Caco-2 (cell line): ENCODE measurements at regions not wholly inside any gene's neighbourhood (a gene's known extent, or its start where the extent isn't known, plus 50 kb on each side); places are given as distances from the start of the nearest gene placed in this dataset.

ENCODE experiments used
- BruUV-seq: library from RNA; stranded (reverse); fragments of 400-500 nt; replicated peaks from 2 replicates; lab custom pipeline; 2021; lab: Mats Ljungman, UMichigan
- CTCF ChIA-PET: fragments of 300-600 bp; sonication (Branson Sonifier 250); formaldehyde crosslinking; loops from one replicate; lab custom pipeline; 2022; ENCODE audit warnings: antibody characterized with exemption; lab: Charles Lee
- POLR2A ChIA-PET: fragments of 300-600 bp; sonication (Branson Sonifier 250); formaldehyde crosslinking; loops from one replicate; lab custom pipeline; 2022; ENCODE audit warnings: antibody characterized with exemption; lab: Charles Lee
- DNase-seq, 2 experiments: peaks; one replicate each; pipeline versions ENCODE4 v3.0.0 to v3.0.0-alpha.2; 2020 to 2022
- H3K27me3 ChIP-seq: replicated peaks from 2 replicates; pipeline ENCODE4 v1.6.0; 2011; ENCODE audit warnings: low read length; ENCODE audit not compliant: control insufficient read depth, insufficient read depth
- H3K36me3 ChIP-seq: 2 replicates; pipeline ENCODE4 v1.5.1; 2011; ENCODE audit warnings: low read length; ENCODE audit not compliant: control insufficient read depth, insufficient read depth
- H3K4me1 ChIP-seq: fragments of 250-450 bp; sonication (Bioruptor Pico); 2 replicates; pipeline ENCODE4 v1.5.1; 2020; ENCODE audit warnings: mild to moderate bottlenecking
- H3K4me3 ChIP-seq: 2 replicates; pipeline ENCODE4 v1.5.1; 2011; ENCODE audit warnings: low read depth, mild to moderate bottlenecking, control low read depth, low read length
- H3K9me3 ChIP-seq: fragments of 250-450 bp; sonication (Bioruptor Pico); 2 replicates; pipeline ENCODE4 v1.5.1; 2020; ENCODE audit warnings: mild to moderate bottlenecking, moderate library complexity
- H3K27ac Mint-ChIP-seq: one replicate; pipeline ENCODE4 v1.8.0; 2022; ENCODE audit warnings: mixed read lengths; ENCODE audit not compliant: unreplicated experiment
- H3K27me3 Mint-ChIP-seq: one replicate; pipeline ENCODE4 v1.8.0; 2022; ENCODE audit warnings: mixed read lengths; ENCODE audit not compliant: insufficient read depth, unreplicated experiment
- H3K36me3 Mint-ChIP-seq: one replicate; pipeline ENCODE4 v1.8.0; 2022; ENCODE audit warnings: mild to moderate bottlenecking, mixed read lengths; ENCODE audit not compliant: insufficient read depth, unreplicated experiment
- H3K4me1 Mint-ChIP-seq: one replicate; pipeline ENCODE4 v1.8.0; 2022; ENCODE audit warnings: low read depth, mixed read lengths; ENCODE audit not compliant: unreplicated experiment
- H3K4me3 Mint-ChIP-seq: one replicate; pipeline ENCODE4 v1.8.0; 2022; ENCODE audit warnings: mild to moderate bottlenecking, moderate library complexity, mixed read lengths; ENCODE audit not compliant: unreplicated experiment
- H3K9me3 Mint-ChIP-seq: one replicate; pipeline ENCODE4 v1.8.0; 2022; ENCODE audit warnings: mixed read lengths; ENCODE audit not compliant: unreplicated experiment
- intact Hi-C: fragments of 100-400 bp; cut with micrococcal nuclease; formaldehyde crosslinking; loops from one replicate; pipeline ENCODE4 v1.10.0; 2022; ENCODE audit not compliant: unreplicated experiment
- TF ChIP-seq, protein P1 (sequence below), 2 experiments: fragments of 200-600 bp in 1 of 2; IDR thresholded peaks; 1 replicate in 1 of 2; 2 replicates in 1 of 2; pipeline versions ENCODE4 v1.5.1 to v1.8.0; 2011 to 2022; ENCODE audit warnings: antibody characterized with exemption in 1 of 2, control low read depth in 1 of 2, inconsistent platforms in 1 of 2, low read depth in 1 of 2, low read length in 1 of 2, mild to moderate bottlenecking in 1 of 2, moderate library complexity in 1 of 2; ENCODE audit not compliant: insufficient read depth in 1 of 2, severe bottlenecking in 1 of 2, unreplicated experiment in 1 of 2

DNA sequence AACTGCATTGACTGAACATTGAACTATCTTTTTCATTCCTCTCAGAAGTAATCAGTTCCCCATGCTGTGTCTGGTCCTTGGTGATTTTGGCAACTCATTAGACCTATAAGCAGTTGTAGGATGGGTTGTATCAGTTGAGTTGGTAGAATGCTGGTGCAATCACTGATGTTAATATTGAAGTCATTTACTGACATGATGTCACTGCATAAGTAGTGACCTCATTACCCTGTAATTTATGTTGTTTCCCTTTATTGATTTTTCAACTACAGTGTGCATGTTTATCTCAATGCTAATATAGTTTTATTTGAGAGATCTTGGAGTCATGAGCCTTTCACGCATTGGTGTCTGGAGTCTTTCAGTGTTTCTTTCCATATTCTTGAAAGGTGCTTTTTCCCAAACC lies 275.0 kb downstream of the SPATA31D1 start:
- no TSS peak for BruUV-seq
- no peaks in the 10 kb centered on the region for H3K4me1 Mint-ChIP-seq
- no peaks in the 10 kb centered on the region for H3K4me1 ChIP-seq
- POLR2A ChIA-PET, result no interaction called here
- H3K4me3 Mint-ChIP-seq, result no peak overlapping the region
- H3K27me3 ChIP-seq, result no peaks in the 10 kb centered on the region
- no peaks in the 10 kb centered on the region for H3K36me3 Mint-ChIP-seq
- TF ChIP-seq, protein P1, sequence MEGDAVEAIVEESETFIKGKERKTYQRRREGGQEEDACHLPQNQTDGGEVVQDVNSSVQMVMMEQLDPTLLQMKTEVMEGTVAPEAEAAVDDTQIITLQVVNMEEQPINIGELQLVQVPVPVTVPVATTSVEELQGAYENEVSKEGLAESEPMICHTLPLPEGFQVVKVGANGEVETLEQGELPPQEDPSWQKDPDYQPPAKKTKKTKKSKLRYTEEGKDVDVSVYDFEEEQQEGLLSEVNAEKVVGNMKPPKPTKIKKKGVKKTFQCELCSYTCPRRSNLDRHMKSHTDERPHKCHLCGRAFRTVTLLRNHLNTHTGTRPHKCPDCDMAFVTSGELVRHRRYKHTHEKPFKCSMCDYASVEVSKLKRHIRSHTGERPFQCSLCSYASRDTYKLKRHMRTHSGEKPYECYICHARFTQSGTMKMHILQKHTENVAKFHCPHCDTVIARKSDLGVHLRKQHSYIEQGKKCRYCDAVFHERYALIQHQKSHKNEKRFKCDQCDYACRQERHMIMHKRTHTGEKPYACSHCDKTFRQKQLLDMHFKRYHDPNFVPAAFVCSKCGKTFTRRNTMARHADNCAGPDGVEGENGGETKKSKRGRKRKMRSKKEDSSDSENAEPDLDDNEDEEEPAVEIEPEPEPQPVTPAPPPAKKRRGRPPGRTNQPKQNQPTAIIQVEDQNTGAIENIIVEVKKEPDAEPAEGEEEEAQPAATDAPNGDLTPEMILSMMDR (IDR thresholded peaks at IDR 0.05; ENCODE audit: insufficient read depth in 1 of 2, low read depth in 1 of 2, low read length in 1 of 2, severe bottlenecking in 1 of 2, unreplicated experiment in 1 of 2), result no peak
- intact Hi-C loops, result no loop called here
- H3K9me3 Mint-ChIP-seq, result no peaks in the 10 kb centered on the region
- no peaks in the 10 kb centered on the region for H3K27me3 Mint-ChIP-seq
- CTCF ChIA-PET, result no interaction called here
- H3K9me3 ChIP-seq, result no peaks in the 10 kb centered on the region
- no peak overlapping the region for H3K27ac Mint-ChIP-seq
- DNase-seq, result no peak
- no peak overlapping the region for H3K4me3 ChIP-seq
- no peaks in the 10 kb centered on the region for H3K36me3 ChIP-seq

DNA sequence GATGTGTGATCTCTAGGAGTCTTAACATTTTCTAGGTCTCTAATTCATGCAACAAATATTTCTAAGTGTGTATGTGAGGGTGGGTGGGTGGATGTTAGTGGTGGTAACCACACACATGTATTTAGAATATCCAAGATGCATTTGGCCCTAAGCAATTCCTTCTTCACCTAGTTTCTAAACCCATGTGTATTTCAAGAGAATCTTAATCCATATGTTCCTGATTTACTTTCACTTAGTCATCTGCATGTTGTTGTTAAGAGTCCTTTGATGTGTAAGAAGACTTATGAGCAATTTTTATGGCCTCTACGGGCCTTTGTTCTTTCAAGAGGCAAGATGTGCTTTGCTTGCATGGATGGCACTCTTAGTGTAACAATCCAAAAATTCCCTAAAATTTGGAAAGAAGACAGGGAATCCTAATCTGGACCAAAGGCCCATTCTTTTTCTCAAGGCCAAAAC lies 282.6 kb downstream of the SPATA31D1 start:
- H3K9me3 Mint-ChIP-seq, result no peaks in the 10 kb centered on the region
- Histone ChIP-seq H3K9me3 (no peaks in the 10 kb centered on the region), H3K4me1 (no peaks in the 10 kb centered on the region), H3K4me3 (no peak overlapping the region), H3K36me3 (no peaks in the 10 kb centered on the region), H3K27me3 (no peaks in the 10 kb centered on the region)
- ChIA-PET POLR2A (no interaction called here), CTCF (no interaction called here)
- no TSS peak for BruUV-seq
- TF ChIP-seq, protein P1 (IDR thresholded peaks at IDR 0.05; ENCODE audit: insufficient read depth in 1 of 2, low read depth in 1 of 2, low read length in 1 of 2, severe bottlenecking in 1 of 2, unreplicated experiment in 1 of 2), result no peak
- no peaks in the 10 kb centered on the region for H3K4me1 Mint-ChIP-seq
- no peak for DNase-seq
- H3K4me3 Mint-ChIP-seq, result no peak overlapping the region
- H3K36me3 Mint-ChIP-seq, result no peaks in the 10 kb centered on the region
- H3K27me3 Mint-ChIP-seq, result no peaks in the 10 kb centered on the region
- no peak overlapping the region for H3K27ac Mint-ChIP-seq
- intact Hi-C loops, result no loop called here

DNA sequence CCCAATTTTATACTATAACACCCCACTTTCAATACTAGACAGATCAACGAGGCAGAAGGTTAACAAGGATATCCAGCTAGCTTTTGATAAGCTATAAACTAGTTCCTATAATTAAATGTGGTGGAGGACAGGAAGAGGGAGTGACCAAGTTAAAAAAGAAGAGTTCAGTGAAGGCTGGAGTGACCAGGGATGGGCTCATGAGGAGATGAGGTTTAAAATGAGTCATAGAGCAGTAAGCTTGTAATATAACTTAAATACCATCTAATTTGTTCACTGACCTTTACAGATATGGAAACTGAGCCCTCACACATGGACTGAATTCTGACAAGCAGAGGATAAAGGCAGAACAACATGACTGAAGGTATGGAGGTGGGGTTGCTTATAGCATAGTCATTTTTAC lies 284.5 kb downstream of the SPATA31D1 start:
- no TSS peak for BruUV-seq
- intact Hi-C loops, result no loop called here
- POLR2A ChIA-PET, result no interaction called here
- Mint-ChIP-seq H3K36me3 (no peaks in the 10 kb centered on the region), H3K4me3 (no peak overlapping the region), H3K27ac (no peak overlapping the region), H3K4me1 (no peaks in the 10 kb centered on the region), H3K27me3 (no peaks in the 10 kb centered on the region), H3K9me3 (no peaks in the 10 kb centered on the region)
- Histone ChIP-seq H3K4me3 (no peak overlapping the region), H3K36me3 (no peaks in the 10 kb centered on the region), H3K27me3 (no peaks in the 10 kb centered on the region), H3K9me3 (no peaks in the 10 kb centered on the region), H3K4me1 (no peaks in the 10 kb centered on the region)
- TF ChIP-seq, protein P1 (IDR thresholded peaks at IDR 0.05; ENCODE audit: insufficient read depth in 1 of 2, low read depth in 1 of 2, low read length in 1 of 2, severe bottlenecking in 1 of 2, unreplicated experiment in 1 of 2), result no peak
- CTCF ChIA-PET, result no interaction called here
- DNase-seq, result no peak
